ENCODE measurements at regions not wholly inside any gene's neighbourhood (a gene's known extent, or its start where the extent isn't known, plus 50 kb on each side); places are given as distances from the start of the nearest gene placed in this dataset.
"Not testable (repeated sequence)": the region's sequence is repeated elsewhere in the genome, so short reads cannot be mapped to it uniquely, and the experiment has no call there.

GRCh38 chr2:34784701-34785100 lies 1185.6 kb upstream of the FAM98A start:
- TF ChIP-seq EZH2phosphoT487 (IDR thresholded peaks at IDR 0.05; ENCODE audit: borderline replicate concordance, low read depth, low read length) = no peak
- no peak for TF ChIP-seq CTCF (conservative IDR thresholded peaks at IDR 0.05; ENCODE audit: low read length)
- Histone ChIP-seq H3K79me2 (ENCODE audit: insufficient read depth, low read depth, low read length) (no peaks in the 10 kb centered on the region), H3K27ac (ENCODE audit: low read depth, low read length, poor library complexity, severe bottlenecking) (no peak overlapping the region), H4K20me1 (ENCODE audit: insufficient read depth, low read length) (no peaks in the 10 kb centered on the region), H3K4me1 (ENCODE audit: insufficient read depth, low read length, poor library complexity, severe bottlenecking) (no peaks in the 10 kb centered on the region), H3K4me3 (ENCODE audit: low read depth, low read length, poor library complexity, severe bottlenecking) (no peak overlapping the region), H2AFZ (ENCODE audit: low read length) (no peak overlapping the region), H3K9me3 (ENCODE audit: low read length) (no peaks in the 10 kb centered on the region), H3K4me2 (ENCODE audit: low read length) (no peak overlapping the region), H3K36me3 (ENCODE audit: insufficient read depth, low read length) (no peaks in the 10 kb centered on the region), H3K9me2 (ENCODE audit: insufficient read depth, low read length) (no peaks in the 10 kb centered on the region)
- POLR2A ChIA-PET = no interaction called here
- intact Hi-C loops (cut with micrococcal nuclease; ENCODE audit: unreplicated experiment) = no loop called here
- CTCF ChIA-PET (ENCODE audit: unreplicated experiment) = no interaction called here
- no TSS peak for BruUV-seq (replicated peaks)
- no peak for DNase-seq (ENCODE audit: low spot score)

- POLR2A ChIA-PET = interaction anchor here (0.6 kb wide), 1 partner anchor 395 kb away, joined by 3 read pairs; no protein-coding TSS in a partner anchor
- intact Hi-C loops (cut with micrococcal nuclease; ENCODE audit: unreplicated experiment); H3K79me2 ChIP-seq (ENCODE audit: insufficient read depth, low read depth, low read length); CTCF ChIA-PET (ENCODE audit: unreplicated experiment); H3K27ac ChIP-seq (ENCODE audit: low read depth, low read length, poor library complexity, severe bottlenecking); H3K36me3 ChIP-seq (ENCODE audit: insufficient read depth, low read length); H3K4me2 ChIP-seq (ENCODE audit: low read length); BruUV-seq (replicated peaks); H3K9me3 ChIP-seq (ENCODE audit: low read length); H3K9me2 ChIP-seq (ENCODE audit: insufficient read depth, low read length); H4K20me1 ChIP-seq (ENCODE audit: insufficient read depth, low read length); H3K4me3 ChIP-seq (ENCODE audit: low read depth, low read length, poor library complexity, severe bottlenecking); DNase-seq (ENCODE audit: low spot score); H3K4me1 ChIP-seq (ENCODE audit: insufficient read depth, low read length, poor library complexity, severe bottlenecking); H2AFZ ChIP-seq (ENCODE audit: low read length): not testable (repeated sequence)
Measured at GRCh38 chr2:34750742-34751141, 1151.6 kb upstream of the FAM98A start.

GRCh38 chr2:34747643-34748042 lies 1148.5 kb upstream of the FAM98A start:
- H3K36me3 ChIP-seq (ENCODE audit: insufficient read depth, low read length) = no peaks in the 10 kb centered on the region
- H3K9me3 ChIP-seq (ENCODE audit: low read length) = no peaks in the 10 kb centered on the region
- no peak overlapping the region for H3K4me2 ChIP-seq (ENCODE audit: low read length)
- no peak for DNase-seq (ENCODE audit: low spot score)
- TF ChIP-seq CTCF (conservative IDR thresholded peaks at IDR 0.05; ENCODE audit: low read length) (no peak), EZH2phosphoT487 (IDR thresholded peaks at IDR 0.05; ENCODE audit: borderline replicate concordance, low read depth, low read length) (no peak)
- no peaks in the 10 kb centered on the region for H3K79me2 ChIP-seq (ENCODE audit: insufficient read depth, low read depth, low read length)
- ChIA-PET POLR2A (no interaction called here), CTCF (ENCODE audit: unreplicated experiment) (no interaction called here)
- intact Hi-C loops (cut with micrococcal nuclease; ENCODE audit: unreplicated experiment) = no loop called here
- no peaks in the 10 kb centered on the region for H3K4me1 ChIP-seq (ENCODE audit: insufficient read depth, low read length, poor library complexity, severe bottlenecking)
- no peaks in the 10 kb centered on the region for H3K9me2 ChIP-seq (ENCODE audit: insufficient read depth, low read length)
- H2AFZ ChIP-seq (ENCODE audit: low read length) = no peak overlapping the region
- no peak overlapping the region for H3K4me3 ChIP-seq (ENCODE audit: low read depth, low read length, poor library complexity, severe bottlenecking)
- no peak overlapping the region for H3K27ac ChIP-seq (ENCODE audit: low read depth, low read length, poor library complexity, severe bottlenecking)
- H4K20me1 ChIP-seq (ENCODE audit: insufficient read depth, low read length) = no peaks in the 10 kb centered on the region
- BruUV-seq (replicated peaks) = no TSS peak

All from OCI-LY7 (cell line).